Activated CD4-positive, alpha-beta T cell treated with anti-CD3 and anti-CD28 coated beads for 1 hour (primary cell): ENCODE measurements at regions not wholly inside any gene's neighbourhood (a gene's known extent, or its start where the extent isn't known, plus 50 kb on each side); places are given as distances from the start of the nearest gene placed in this dataset.

Experiments
- DNase-seq: peaks from one replicate; pipeline ENCODE4 v3.0.0-alpha.2; 2020

DNA sequence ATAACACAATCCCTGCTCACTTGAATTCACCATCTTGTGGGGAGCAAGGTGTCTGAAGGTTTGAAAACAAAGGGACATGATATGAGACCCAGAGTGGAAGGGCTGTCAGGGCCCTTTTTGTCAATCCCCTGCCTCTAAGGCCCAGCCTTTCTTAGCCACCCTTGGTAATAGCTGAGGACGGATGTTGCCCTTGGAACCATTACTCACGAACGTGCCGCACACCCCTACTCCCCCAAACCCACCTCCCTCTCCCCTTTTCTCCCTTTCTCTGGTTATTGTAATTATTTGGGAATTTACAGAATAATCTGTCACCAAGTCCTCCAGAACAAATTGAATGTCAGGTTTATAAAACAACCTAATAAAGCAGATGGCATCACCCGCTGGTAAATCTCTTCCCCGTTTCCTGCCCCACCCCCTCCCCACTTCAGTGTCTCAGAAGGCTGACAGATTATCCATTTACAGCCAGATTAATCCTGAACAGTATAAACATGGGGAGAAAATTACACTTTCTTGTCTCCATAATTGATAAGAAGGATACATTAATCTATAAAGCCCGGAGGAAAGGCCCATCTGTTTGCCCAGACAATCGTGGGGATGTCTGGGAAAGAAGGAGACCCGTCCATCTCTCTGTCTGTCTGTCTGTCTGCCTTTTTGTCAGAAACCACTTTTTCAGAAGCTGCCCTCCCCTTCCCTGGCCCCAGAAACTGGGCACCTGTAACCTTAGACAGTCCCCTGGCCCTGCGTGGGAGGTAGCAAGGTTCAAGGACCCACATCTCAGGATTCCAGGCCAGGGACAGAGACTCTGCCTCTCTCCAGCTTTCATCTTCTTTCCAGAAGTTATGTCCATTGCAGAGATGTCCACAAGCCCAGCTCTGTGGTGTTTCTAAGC lies 60.6 kb upstream of the CD34 start:
- no peak for DNase-seq

DNA sequence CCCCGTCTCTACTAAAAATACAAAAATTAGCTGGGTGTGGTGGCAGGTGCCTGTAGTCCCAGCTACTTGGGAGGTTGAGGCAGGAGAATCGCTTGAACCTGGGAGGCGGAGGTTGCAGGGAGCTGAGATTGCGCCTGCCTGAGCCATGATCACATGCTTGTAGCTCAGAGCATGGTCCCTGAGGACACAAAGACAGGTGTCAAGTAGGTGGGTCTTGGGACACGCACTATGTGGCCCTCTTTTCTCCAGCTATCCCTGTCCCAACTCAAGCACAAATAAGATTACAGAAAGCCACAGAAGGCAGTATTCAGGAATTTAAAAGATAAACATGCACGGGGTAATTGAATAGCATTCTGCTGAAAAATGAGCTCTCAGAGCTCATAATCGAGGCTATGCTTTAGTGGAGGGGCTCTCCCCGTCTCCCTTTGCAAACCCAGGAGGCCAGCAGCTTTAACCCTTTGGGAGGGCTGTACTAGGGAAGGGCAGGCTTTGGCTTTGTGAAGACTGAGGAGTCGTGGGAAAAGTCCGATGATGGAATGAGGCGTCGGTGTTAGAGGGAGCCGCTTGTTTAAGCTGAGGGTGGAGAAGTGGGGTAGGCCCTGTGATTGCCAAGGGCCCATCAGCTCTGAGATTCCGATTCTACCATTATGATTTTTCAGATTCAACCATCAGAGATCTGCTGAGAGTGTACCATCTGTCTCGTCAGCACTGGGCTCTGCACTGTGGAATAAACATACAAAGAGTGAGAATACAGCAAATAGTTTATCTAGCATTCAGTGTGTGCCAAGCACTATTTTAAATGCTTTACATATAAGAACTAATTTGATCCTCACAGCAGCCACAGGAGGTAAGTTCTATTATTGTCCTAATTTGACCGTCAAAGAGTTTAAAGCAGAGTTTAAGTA lies 59.7 kb upstream of the CD34 start:
- DNase-seq, result no peak

DNA sequence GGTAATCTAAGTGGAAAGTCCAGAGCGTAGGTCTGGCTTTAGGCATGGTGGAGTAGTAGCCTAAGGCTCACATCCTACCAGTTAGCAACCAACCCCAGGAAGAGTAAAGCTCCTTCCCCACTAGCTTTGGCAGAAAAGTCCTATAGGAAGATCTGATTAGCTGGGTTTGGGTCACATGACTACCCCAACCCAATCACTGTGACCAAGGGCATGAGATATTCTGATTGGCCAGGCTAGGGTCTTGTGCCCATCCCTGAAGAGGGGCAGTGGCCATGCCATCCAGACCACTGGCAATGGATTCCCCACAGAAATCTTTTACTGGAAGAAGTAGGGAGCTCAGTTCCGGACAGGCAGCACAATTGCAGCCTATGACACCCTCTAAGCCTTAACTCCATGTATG lies 58.6 kb upstream of the CD34 start:
- no peak for DNase-seq

GRCh38 chr1:207968521-207969009 lies 57.6 kb upstream of the CD34 start:
- no peak for DNase-seq

DNA sequence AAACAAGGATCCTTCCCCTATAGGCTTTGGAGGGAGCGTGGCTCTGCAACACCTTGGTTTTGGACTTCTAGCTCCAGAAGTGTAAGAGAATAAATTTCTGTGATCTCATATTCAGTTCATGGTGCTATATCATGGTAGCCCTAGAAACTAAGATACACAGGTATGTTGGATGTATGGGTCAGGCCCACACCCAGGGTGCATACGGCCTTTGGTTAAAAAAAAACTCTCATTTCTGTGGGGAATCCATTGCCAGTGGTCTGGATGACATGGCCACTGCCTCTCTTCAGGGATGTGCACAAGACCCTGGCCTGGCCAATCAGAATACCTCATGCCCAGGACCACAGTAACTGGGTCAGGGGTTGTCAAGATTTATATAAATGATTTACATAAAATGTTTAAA lies 56.8 kb upstream of the CD34 start:
- no peak for DNase-seq

DNA sequence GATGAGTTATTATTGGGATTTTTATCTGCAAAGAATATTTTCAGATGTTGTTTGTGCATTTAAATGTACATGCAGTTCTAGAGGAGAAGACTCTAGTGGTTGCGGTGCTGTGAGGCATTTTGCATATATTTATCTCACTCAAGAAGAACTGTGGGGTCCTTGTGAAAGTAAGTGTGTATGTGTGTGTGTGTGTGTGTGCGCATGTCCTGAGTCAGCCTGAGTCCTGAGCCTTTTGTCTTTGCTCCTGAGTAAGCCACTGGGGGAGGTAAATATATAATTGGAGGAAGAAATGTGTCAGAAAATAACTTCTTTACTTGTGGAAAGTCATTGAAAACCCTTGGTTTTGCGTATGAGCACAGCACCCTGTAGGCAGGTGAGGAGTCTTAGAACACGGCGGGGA lies 55.6 kb upstream of the CD34 start:
- DNase-seq, result no peak

DNA sequence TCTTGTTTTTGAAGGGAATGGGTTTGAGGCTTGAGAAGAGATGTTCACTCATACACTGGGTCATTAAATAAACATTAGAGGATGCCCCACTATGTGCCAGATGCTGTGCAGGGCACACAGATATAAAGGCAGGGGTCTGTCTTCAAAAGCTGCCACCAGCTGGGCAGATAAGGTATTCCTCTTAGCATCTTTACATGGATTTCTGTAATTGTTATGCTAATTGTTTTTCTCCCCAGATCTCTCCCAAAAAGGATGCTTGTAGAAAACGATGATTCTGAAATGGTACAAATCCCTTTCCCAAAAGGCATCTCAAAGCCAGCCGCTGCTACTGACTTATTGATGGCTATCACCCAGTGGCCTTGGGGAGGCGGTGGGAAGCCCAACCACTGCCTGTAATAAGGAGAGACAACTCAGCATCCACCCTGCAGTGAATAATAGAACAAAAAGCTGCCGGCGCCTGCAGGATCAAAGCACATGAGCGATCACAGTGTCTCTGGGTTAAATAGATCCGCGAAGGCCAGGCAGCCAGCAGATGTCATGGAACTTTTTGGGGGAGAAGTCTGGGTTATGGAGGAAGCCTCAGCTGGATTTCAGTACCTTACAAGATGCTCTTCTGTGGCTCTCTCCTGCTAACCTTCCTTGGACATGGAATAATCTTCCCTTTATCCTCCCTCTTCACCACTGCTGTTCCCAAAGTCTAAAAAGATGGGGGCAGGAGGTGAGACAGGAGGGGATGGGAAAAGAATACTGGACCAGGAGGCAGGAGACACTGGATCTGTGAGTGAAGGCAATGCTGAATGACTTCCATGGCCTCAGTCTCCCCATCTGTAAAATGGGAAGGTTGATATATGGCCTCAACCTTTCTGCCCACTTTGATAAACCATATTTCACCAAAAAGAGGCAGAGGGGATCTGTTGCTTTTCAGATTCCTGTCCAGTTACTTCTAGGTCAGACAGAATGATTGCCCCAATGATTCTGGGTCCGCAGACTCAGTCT lies 54.8 kb upstream of the CD34 start:
- DNase-seq, result no peak

DNA sequence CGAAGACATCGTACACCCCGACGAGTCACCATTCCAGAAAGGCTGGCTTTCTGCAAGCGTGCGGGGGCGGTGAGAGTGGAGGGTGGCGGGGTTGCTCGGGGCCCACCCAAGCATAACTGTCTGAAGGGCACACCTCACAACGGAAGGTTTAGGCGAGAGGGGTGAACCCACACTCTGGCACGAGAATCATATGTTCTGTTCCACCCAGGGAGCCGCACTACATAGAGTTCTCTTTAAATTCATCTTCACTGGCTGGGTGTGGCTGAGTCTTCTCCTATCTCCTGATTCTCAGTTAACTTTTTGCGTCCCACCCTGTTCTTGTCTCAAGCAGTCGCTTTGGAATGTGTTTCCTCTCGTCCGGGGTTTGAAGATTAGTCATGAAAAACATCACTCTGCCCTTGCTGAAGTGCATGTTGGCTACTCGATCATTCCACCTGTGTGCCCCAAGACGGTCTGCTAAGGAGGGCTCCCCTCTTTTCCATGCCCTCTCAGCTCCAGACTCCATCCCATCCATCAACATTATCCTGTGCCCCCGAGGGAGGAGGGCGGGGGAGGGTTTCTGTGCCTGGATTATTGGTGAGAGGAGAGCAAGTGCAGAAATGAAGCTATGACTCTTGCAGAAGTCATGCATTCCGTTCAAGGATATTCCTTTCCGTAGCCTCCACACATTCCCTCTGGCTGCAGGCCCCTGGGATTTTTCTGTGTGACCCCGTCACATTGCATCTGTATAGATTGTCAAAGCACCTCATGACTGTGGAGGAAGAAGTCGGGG lies 53.5 kb upstream of the CD34 start:
- DNase-seq, result no peak

- peak; percentile 71 for DNase-seq
These were observed 52.7 kb upstream of the CD34 start for GRCh38 chr1:207963427-207964194.

- no peak for DNase-seq
These were observed 51.9 kb upstream of the CD34 start for GRCh38 chr1:207962716-207963426.
